HepG2 (cell line): ENCODE measurements at regions not wholly inside any gene's neighbourhood (a gene's known extent, or its start where the extent isn't known, plus 50 kb on each side); places are given as distances from the start of the nearest gene placed in this dataset.

Source experiments
- ATAC-seq: fragments of 200-7000 bp; cut with Tn5 transposase; 3 replicates; pipeline ENCODE4 v1.9.1; 2020; ENCODE audit warnings: mild to moderate bottlenecking, moderate library complexity
- BruUV-seq: library from RNA; stranded (reverse); fragments of 400-500 nt; replicated peaks from 2 replicates; lab custom pipeline; 2021; lab: Mats Ljungman, UMichigan
- CTCF ChIA-PET: fragments of 300-600 bp; formaldehyde crosslinking; extraction: SDS; loops from one replicate; lab custom pipeline; 2021; ENCODE audit warnings: low total read pairs, inconsistent platforms, low intra/inter-chr PET ratio; lab: Yijun Ruan, JAX
- POLR2A ChIA-PET: fragments of 350-600 bp; sonication (Branson Sonifier 250); formaldehyde crosslinking; loops from one replicate; lab custom pipeline; 2020; ENCODE audit warnings: antibody characterized with exemption, inconsistent platforms; lab: Yijun Ruan, JAX
- DNase-seq: peaks from one replicate; pipeline ENCODE4 v3.0.0-alpha.2; 2015; ENCODE audit warnings: low spot score
- FAIRE-seq: peaks from 3 replicates; lab custom pipeline; 2011; peaks lifted over from hg19 to GRCh38; lab: Jason Lieb, UNC
- H2AFZ ChIP-seq: one replicate; pipeline ENCODE4 v1.6.1; 2011; ENCODE audit warnings: low read length, inconsistent platforms
- H3K27ac ChIP-seq: fragments of 300-600 bp; 3 replicates; pipeline ENCODE4 v1.8.0; 2011; ENCODE audit warnings: mixed run types, mild to moderate bottlenecking, mixed read lengths, low read length, inconsistent platforms; ENCODE audit not compliant: insufficient read depth; ENCODE audit errors: extremely low read length
- H3K27me3 ChIP-seq, 2 experiments: fragments of 200-600 bp in 1 of 2; 2 replicates in 1 of 2; 3 replicates in 1 of 2; pipeline versions ENCODE4 v1.6.0 to v1.8.0; 2011; ENCODE audit warnings: low read length in 2 of 2, mild to moderate bottlenecking in 2 of 2, moderate library complexity in 2 of 2, inconsistent platforms in 1 of 2; ENCODE audit not compliant: insufficient read depth in 2 of 2, control insufficient read depth in 1 of 2
- H3K36me3 ChIP-seq, 2 experiments: fragments of 200-600 bp in 1 of 2; replicated peaks in 1 of 2; 2 replicates in 1 of 2; 3 replicates in 1 of 2; pipeline versions ENCODE4 v1.5.1 to v1.8.0; 2011; ENCODE audit warnings: low read length in 2 of 2, inconsistent platforms in 1 of 2; ENCODE audit not compliant: insufficient read depth in 2 of 2, control insufficient read depth in 1 of 2
- H3K4me1 ChIP-seq: 2 replicates; pipeline ENCODE4 v1.5.1; 2012; ENCODE audit warnings: low read length, inconsistent platforms; ENCODE audit not compliant: insufficient read depth
- H3K4me2 ChIP-seq: 2 replicates; pipeline ENCODE4 v1.6.0; 2011; ENCODE audit warnings: low read depth, low read length, inconsistent platforms
- H3K4me3 ChIP-seq, 3 experiments: fragments of 200-600 bp in 1 of 3; sonication (generic), shearing (Covaris generic) in 1 of 3; replicated peaks in 1 of 3; 2 replicates each; pipeline ENCODE4 v1.5.1; 2011 to 2016; ENCODE audit warnings: low read length in 3 of 3, inconsistent platforms in 2 of 3, low read depth in 2 of 3, mild to moderate bottlenecking in 2 of 3, control low read depth in 1 of 3, mixed read lengths in 1 of 3; ENCODE audit not compliant: insufficient read depth in 1 of 3
- H3K79me2 ChIP-seq: one replicate; pipeline ENCODE4 v1.6.1; 2011; ENCODE audit warnings: low read length, inconsistent platforms; ENCODE audit not compliant: insufficient read depth
- H3K9ac ChIP-seq: 2 replicates; pipeline ENCODE4 v1.6.0; 2011; ENCODE audit warnings: mild to moderate bottlenecking, low read depth, low read length, inconsistent platforms; ENCODE audit not compliant: insufficient read depth
- H3K9me3 ChIP-seq: 2 replicates; pipeline ENCODE4 v1.5.1; 2012; ENCODE audit warnings: mild to moderate bottlenecking, low read length
- H4K20me1 ChIP-seq: 2 replicates; pipeline ENCODE4 v1.6.0; 2011; ENCODE audit warnings: inconsistent platforms, mild to moderate bottlenecking, low read length, moderate library complexity; ENCODE audit not compliant: insufficient read depth
- CHD2 ChIP-seq: IDR thresholded peaks from 2 replicates; pipeline ENCODE4 v1.6.1; 2011; ENCODE audit warnings: low read depth, low read length, improper control_type of control experiment
- DNMT3B ChIP-seq: conservative IDR thresholded peaks from 2 replicates; pipeline ENCODE4 v1.6.1; 2016; ENCODE audit warnings: missing biosample characterization, control low read depth
- MZF1 ChIP-seq: sonication (generic); formaldehyde crosslinking; IDR thresholded peaks from 2 replicates; pipeline ENCODE4 v1.8.1; 2023; ENCODE audit warnings: mild to moderate bottlenecking, missing genetic modification reagents, borderline replicate concordance
- NCOR1 ChIP-seq: fragments of 200-600 bp; sonication (generic); IDR thresholded peaks from 2 replicates; pipeline ENCODE4 v1.7.0; 2017; ENCODE audit warnings: antibody characterized with exemption, low read length, borderline replicate concordance
- REL ChIP-seq: sonication (generic); formaldehyde crosslinking; conservative IDR thresholded peaks from 2 replicates; pipeline ENCODE4 v1.8.0; 2022; ENCODE audit warnings: mild to moderate bottlenecking, missing genetic modification reagents, moderate library complexity
- TAF15 ChIP-seq: fragments of 200-400 bp; formaldehyde crosslinking; IDR thresholded peaks from one replicate; pipeline ENCODE4 v1.6.1; 2018; ENCODE audit warnings: mild to moderate bottlenecking, low read depth, low read length; ENCODE audit not compliant: poor library complexity, severe bottlenecking
- ZFP36L1 ChIP-seq: sonication (generic); formaldehyde crosslinking; IDR thresholded peaks from 2 replicates; pipeline ENCODE4 v1.8.0; 2022; ENCODE audit warnings: mild to moderate bottlenecking, missing genetic modification reagents, moderate library complexity
- ZNF230 ChIP-seq: sonication (generic); formaldehyde crosslinking; IDR thresholded peaks from 2 replicates; pipeline ENCODE4 v1.4.0; 2020; ENCODE audit warnings: mild to moderate bottlenecking, missing genetic modification reagents
- ZNF30 ChIP-seq: sonication (generic); formaldehyde crosslinking; IDR thresholded peaks from 2 replicates; pipeline ENCODE4 v1.5.0; 2020; ENCODE audit warnings: mild to moderate bottlenecking, missing genetic modification reagents
- WGBS: methylation state at CpG from one replicate; pipeline ENCODE4 v1.1.6; 2017; ENCODE audit warnings: low lambda C conversion rate; 5-methylcytosine and 5-hydroxymethylcytosine counted together
- in situ Hi-C: cut with HindIII; loops from 2 replicates; pipeline ENCODE4 v1.10.0; 2017; ENCODE audit warnings: low pct_unique_long_range_greater_than_20kb; ENCODE audit not compliant: extremely low pct_ligation_motif_present
- intact Hi-C: fragments of 100-400 bp; cut with micrococcal nuclease; formaldehyde crosslinking; loops from one replicate; pipeline ENCODE4 v1.10.0; 2022; ENCODE audit not compliant: unreplicated experiment
- TF ChIP-seq, protein P1 (sequence below): sonication (generic); formaldehyde crosslinking; IDR thresholded peaks from 2 replicates; pipeline ENCODE4 v1.5.0; 2020; ENCODE audit warnings: mild to moderate bottlenecking, missing genetic modification reagents, borderline replicate concordance
- TF ChIP-seq, protein P2 (sequence below): sonication (generic); formaldehyde crosslinking; IDR thresholded peaks from 2 replicates; pipeline ENCODE4 v1.4.0; 2020; ENCODE audit warnings: missing genetic modification reagents
- TF ChIP-seq, protein P3 (sequence below): sonication (generic); formaldehyde crosslinking; IDR thresholded peaks from 2 replicates; pipeline ENCODE4 v1.4.0; 2020; ENCODE audit warnings: mild to moderate bottlenecking, missing genetic modification reagents

DNA sequence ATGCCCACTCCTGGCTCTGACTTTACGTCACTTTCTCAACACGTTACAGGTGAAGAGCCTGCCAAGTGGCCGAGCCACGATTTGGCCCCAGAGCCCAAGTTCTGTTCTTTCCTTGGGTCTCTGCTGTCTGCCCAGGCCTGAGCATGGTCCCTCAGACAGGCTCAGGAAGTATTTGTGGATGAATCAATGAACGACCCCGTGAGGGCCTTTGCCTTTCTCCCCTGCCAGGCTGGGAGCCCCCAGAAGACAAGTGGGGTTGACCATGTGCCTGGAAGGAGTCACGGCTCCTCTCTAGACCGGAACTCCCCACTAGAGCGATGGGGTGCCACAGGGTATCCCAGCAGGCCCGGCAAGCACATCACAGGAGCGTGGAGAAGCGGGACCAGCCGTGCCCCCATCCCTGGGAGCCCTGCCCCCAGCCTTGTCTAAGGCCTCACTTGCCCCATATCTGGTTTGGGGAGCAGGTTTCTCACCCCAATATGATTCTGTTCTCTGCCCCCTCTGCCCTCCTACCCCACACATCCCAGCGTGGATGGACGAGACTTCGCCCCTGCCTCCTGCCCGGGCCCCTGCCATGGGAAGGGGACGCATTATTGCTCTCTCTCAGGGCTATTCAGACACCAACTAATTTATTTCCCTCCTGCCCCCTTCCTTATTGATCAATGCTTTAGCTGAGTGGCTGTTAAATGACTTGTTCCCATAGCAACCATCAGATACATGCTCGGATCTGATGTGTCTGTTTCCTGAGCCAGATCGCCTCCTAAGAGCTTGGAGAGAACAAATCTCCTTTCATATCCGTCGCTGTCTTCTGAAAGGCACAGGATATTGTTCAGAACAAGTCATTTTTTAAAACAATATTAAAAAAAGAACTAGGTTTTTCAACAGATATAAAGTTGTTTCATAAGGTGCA lies 69.0 kb downstream of the DIO3 start:
- no peak overlapping the region for H3K9ac ChIP-seq
- CTCF ChIA-PET, result no interaction called here
- POLR2A ChIA-PET, result no interaction called here
- intact Hi-C loops, result loop anchor here (10.0 kb wide), 1 partner anchor 966 kb away; no protein-coding TSS in a partner anchor
- H4K20me1 ChIP-seq, result no peaks in the 10 kb centered on the region
- 49% methylated on average over 15 of the region's 22 CpGs for WGBS
- no peak overlapping the region for H3K4me2 ChIP-seq
- H3K79me2 ChIP-seq, result no peaks in the 10 kb centered on the region
- FAIRE-seq (no peak), ATAC-seq (no peak), DNase-seq (no peak)
- no TSS peak for BruUV-seq
- H3K4me3 ChIP-seq, result no peak overlapping the region
- H3K27me3 ChIP-seq, result peaks cover 1 to 20% of the 10 kb centered on the region in 2 experiments; a peak in 4 of 5 replicates
- no peak overlapping the region for H3K27ac ChIP-seq
- no peak overlapping the region for H2AFZ ChIP-seq
- no peaks in the 10 kb centered on the region for H3K36me3 ChIP-seq
- H3K9me3 ChIP-seq, result no peaks in the 10 kb centered on the region
- H3K4me1 ChIP-seq, result peaks cover 15% of the 10 kb centered on the region
- in situ Hi-C loops, result no loop called here
- TF ChIP-seq MZF1 (no peak), ZFP36L1 (no peak), CHD2 (no peak), TAF15 (no peak), NCOR1 (no peak), ZNF30 (no peak), REL (CRISPR knock-in tag) (no peak), ZNF230 (CRISPR knock-in tag) (no peak), DNMT3B (CRISPR knock-in tag) (no peak)
- TF ChIP-seq, protein P1, sequence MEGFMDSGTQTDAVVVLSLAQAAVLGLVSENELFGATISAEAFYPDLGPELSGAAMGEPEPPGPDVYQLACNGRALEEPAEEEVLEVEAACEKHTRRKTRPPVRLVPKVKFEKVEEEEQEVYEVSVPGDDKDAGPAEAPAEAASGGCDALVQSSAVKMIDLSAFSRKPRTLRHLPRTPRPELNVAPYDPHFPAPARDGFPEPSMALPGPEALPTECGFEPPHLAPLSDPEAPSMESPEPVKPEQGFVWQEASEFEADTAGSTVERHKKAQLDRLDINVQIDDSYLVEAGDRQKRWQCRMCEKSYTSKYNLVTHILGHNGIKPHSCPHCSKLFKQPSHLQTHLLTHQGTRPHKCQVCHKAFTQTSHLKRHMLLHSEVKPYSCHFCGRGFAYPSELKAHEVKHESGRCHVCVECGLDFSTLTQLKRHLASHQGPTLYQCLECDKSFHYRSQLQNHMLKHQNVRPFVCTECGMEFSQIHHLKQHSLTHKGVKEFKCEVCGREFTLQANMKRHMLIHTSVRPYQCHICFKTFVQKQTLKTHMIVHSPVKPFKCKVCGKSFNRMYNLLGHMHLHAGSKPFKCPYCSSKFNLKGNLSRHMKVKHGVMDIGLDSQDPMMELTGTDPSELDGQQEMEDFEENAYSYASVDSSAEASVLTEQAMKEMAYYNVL (CRISPR knock-in tag), result no peak
- TF ChIP-seq, protein P2, sequence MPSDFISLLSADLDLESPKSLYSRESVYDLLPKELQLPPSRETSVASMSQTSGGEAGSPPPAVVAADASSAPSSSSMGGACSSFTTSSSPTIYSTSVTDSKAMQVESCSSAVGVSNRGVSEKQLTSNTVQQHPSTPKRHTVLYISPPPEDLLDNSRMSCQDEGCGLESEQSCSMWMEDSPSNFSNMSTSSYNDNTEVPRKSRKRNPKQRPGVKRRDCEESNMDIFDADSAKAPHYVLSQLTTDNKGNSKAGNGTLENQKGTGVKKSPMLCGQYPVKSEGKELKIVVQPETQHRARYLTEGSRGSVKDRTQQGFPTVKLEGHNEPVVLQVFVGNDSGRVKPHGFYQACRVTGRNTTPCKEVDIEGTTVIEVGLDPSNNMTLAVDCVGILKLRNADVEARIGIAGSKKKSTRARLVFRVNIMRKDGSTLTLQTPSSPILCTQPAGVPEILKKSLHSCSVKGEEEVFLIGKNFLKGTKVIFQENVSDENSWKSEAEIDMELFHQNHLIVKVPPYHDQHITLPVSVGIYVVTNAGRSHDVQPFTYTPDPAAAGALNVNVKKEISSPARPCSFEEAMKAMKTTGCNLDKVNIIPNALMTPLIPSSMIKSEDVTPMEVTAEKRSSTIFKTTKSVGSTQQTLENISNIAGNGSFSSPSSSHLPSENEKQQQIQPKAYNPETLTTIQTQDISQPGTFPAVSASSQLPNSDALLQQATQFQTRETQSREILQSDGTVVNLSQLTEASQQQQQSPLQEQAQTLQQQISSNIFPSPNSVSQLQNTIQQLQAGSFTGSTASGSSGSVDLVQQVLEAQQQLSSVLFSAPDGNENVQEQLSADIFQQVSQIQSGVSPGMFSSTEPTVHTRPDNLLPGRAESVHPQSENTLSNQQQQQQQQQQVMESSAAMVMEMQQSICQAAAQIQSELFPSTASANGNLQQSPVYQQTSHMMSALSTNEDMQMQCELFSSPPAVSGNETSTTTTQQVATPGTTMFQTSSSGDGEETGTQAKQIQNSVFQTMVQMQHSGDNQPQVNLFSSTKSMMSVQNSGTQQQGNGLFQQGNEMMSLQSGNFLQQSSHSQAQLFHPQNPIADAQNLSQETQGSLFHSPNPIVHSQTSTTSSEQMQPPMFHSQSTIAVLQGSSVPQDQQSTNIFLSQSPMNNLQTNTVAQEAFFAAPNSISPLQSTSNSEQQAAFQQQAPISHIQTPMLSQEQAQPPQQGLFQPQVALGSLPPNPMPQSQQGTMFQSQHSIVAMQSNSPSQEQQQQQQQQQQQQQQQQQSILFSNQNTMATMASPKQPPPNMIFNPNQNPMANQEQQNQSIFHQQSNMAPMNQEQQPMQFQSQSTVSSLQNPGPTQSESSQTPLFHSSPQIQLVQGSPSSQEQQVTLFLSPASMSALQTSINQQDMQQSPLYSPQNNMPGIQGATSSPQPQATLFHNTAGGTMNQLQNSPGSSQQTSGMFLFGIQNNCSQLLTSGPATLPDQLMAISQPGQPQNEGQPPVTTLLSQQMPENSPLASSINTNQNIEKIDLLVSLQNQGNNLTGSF, result no peak
- TF ChIP-seq, protein P3, sequence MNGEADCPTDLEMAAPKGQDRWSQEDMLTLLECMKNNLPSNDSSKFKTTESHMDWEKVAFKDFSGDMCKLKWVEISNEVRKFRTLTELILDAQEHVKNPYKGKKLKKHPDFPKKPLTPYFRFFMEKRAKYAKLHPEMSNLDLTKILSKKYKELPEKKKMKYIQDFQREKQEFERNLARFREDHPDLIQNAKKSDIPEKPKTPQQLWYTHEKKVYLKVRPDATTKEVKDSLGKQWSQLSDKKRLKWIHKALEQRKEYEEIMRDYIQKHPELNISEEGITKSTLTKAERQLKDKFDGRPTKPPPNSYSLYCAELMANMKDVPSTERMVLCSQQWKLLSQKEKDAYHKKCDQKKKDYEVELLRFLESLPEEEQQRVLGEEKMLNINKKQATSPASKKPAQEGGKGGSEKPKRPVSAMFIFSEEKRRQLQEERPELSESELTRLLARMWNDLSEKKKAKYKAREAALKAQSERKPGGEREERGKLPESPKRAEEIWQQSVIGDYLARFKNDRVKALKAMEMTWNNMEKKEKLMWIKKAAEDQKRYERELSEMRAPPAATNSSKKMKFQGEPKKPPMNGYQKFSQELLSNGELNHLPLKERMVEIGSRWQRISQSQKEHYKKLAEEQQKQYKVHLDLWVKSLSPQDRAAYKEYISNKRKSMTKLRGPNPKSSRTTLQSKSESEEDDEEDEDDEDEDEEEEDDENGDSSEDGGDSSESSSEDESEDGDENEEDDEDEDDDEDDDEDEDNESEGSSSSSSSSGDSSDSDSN (CRISPR knock-in tag), result no peak
